ENCODE measurements at regions not wholly inside any gene's neighbourhood (a gene's known extent, or its start where the extent isn't known, plus 50 kb on each side); places are given as distances from the start of the nearest gene placed in this dataset.

- H3K27ac ChIP-seq (ENCODE audit: control insufficient read depth, insufficient read depth): no peak overlapping the region
- no peaks in the 10 kb centered on the region for H3K4me1 ChIP-seq (ENCODE audit: control insufficient read depth, insufficient read depth, low read length)
- in situ Hi-C loops (cut with MboI) (no loop called here), intact Hi-C loops (cut with micrococcal nuclease; ENCODE audit: unreplicated experiment) (no loop called here)
- ChIA-PET RAD21 (ENCODE audit: unreplicated experiment) (interaction anchor here (0.6 kb wide), 1 partner anchor 117 kb away, joined by 3 read pairs; no protein-coding TSS in a partner anchor), POLR2A (no interaction called here), CTCF (no interaction called here), SMC1A (ENCODE audit: uncharacterized antibody, unreplicated experiment) (no interaction called here)
- DNase-seq (ENCODE audit: low read depth, low spot score) (no peak), FAIRE-seq (no peak), ATAC-seq (no peak)
- no peaks in the 10 kb centered on the region; the same call in 2 of the 3 replicates for H3K9me3 ChIP-seq (replicated peaks; ENCODE audit: control insufficient read depth, insufficient read depth, low read length)
- no peak overlapping the region for H2AFZ ChIP-seq (ENCODE audit: control insufficient read depth, low read depth, low read length)
- 35% methylated on average over 14 of the region's 14 CpGs for WGBS (ENCODE audit: insufficient coverage, insufficient replicate concordance, low lambda C conversion rate, missing lambda C conversion rate)
- H3K4me3 ChIP-seq: no peak overlapping the region
- BruUV-seq (replicated peaks): no TSS peak
- no peak overlapping the region for H3K4me2 ChIP-seq (ENCODE audit: control insufficient read depth, insufficient read depth)
- no peaks in the 10 kb centered on the region for H3K79me2 ChIP-seq (ENCODE audit: control insufficient read depth, insufficient read depth, low read length)
- H4K20me1 ChIP-seq (ENCODE audit: control insufficient read depth, insufficient read depth): no peaks in the 10 kb centered on the region
- no peaks in the 10 kb centered on the region for H3K27me3 ChIP-seq (replicated peaks in 1 of 2; ENCODE audit: control insufficient read depth in 2 of 2, insufficient read depth in 2 of 2, low read length in 1 of 2)
- no peaks in the 10 kb centered on the region for H3K36me3 ChIP-seq (ENCODE audit: control insufficient read depth in 2 of 2, insufficient read depth in 2 of 2, low read length in 1 of 2)
- no peak overlapping the region for H3K9ac ChIP-seq (ENCODE audit: control insufficient read depth, insufficient read depth, low read length)
- TF ChIP-seq CUX1 (IDR thresholded peaks at IDR 0.05; ENCODE audit: insufficient replicate concordance, low read depth, low read length): no peak
- TF ChIP-seq ESRRA (IDR thresholded peaks at IDR 0.05; ENCODE audit: low read length): no peak
- TF ChIP-seq SMAD5 (IDR thresholded peaks at IDR 0.05; ENCODE audit: low read depth): no peak
- TF ChIP-seq ZNF274 (IDR thresholded peaks at IDR 0.05; ENCODE audit: insufficient read depth, insufficient read length): no peak
- no peak for TF ChIP-seq SP1 (IDR thresholded peaks at IDR 0.05; ENCODE audit: low read depth, low read length)
- TF ChIP-seq SREBF1 (IDR thresholded peaks at IDR 0.05; ENCODE audit: low read length): no peak
- TF ChIP-seq BCL3 (IDR thresholded peaks at IDR 0.05; ENCODE audit: borderline replicate concordance, insufficient read depth, low read depth, low read length, poor library complexity, severe bottlenecking): no peak
- no peak for TF ChIP-seq YBX1 (IDR thresholded peaks at IDR 0.05)
- no peak for TF ChIP-seq PRDM15 (CRISPR knock-in tag; IDR thresholded peaks at IDR 0.05)
- TF ChIP-seq RB1 (IDR thresholded peaks at IDR 0.05; ENCODE audit: borderline replicate concordance): no peak
- TF ChIP-seq RELB (IDR thresholded peaks at IDR 0.05; ENCODE audit: low read depth): no peak
- TF ChIP-seq MXI1 (IDR thresholded peaks at IDR 0.05; ENCODE audit: low read depth, low read length): no peak
- no peak for TF ChIP-seq SUZ12 (IDR thresholded peaks at IDR 0.05; ENCODE audit: unreplicated experiment)
- no peak for TF ChIP-seq NR2F1 (conservative IDR thresholded peaks at IDR 0.05)
Observed at GRCh38 chr4:62292911-62293310, 1092.8 kb downstream of the ADGRL3 start.

All from GM12878 (cell line).